ENCODE measurements at regions not wholly inside any gene's neighbourhood (a gene's known extent, or its start where the extent isn't known, plus 50 kb on each side); places are given as distances from the start of the nearest gene placed in this dataset.
"Not testable (repeated sequence)": the region's sequence is repeated elsewhere in the genome, so short reads cannot be mapped to it uniquely, and the experiment has no call there.

GRCh38 chr14:105925615-105926372 is 399.4 kb downstream of the TMEM121 start:
- H3K27ac ChIP-seq (replicated peaks), result no peak overlapping the region
- TF ChIP-seq CTCF (IDR thresholded peaks at IDR 0.05; ENCODE audit: insufficient read depth, low read length), result no peak
- no peak for TF ChIP-seq SPI1 (IDR thresholded peaks at IDR 0.05; ENCODE audit: borderline replicate concordance, low read depth)
- TF ChIP-seq GABPA (IDR thresholded peaks at IDR 0.05; ENCODE audit: low read depth), result no peak
- no peak for TF ChIP-seq REST (IDR thresholded peaks at IDR 0.05; ENCODE audit: insufficient replicate concordance, low read depth)
- TF ChIP-seq POLR2AphosphoS5 (IDR thresholded peaks at IDR 0.05; ENCODE audit: low read depth), result no peak
- no peaks in the 10 kb centered on the region for H3K27me3 ChIP-seq (ENCODE audit: insufficient read depth, poor library complexity, severe bottlenecking)
- no peak overlapping the region for H3K4me3 ChIP-seq (replicated peaks; ENCODE audit: insufficient read depth, low read length)
- DNase-seq (ENCODE audit: low read depth in 1 of 2, low spot score in 1 of 2), result no peak

GRCh38 chr14:105926373-105927095 is 400.2 kb downstream of the TMEM121 start:
- no peak for DNase-seq (ENCODE audit: low read depth in 1 of 2, low spot score in 1 of 2)
- TF ChIP-seq SPI1 (IDR thresholded peaks at IDR 0.05; ENCODE audit: borderline replicate concordance, low read depth) (no peak), CTCF (IDR thresholded peaks at IDR 0.05; ENCODE audit: insufficient read depth, low read length) (no peak), REST (IDR thresholded peaks at IDR 0.05; ENCODE audit: insufficient replicate concordance, low read depth) (no peak), POLR2AphosphoS5 (IDR thresholded peaks at IDR 0.05; ENCODE audit: low read depth) (no peak), GABPA (IDR thresholded peaks at IDR 0.05; ENCODE audit: low read depth) (no peak)
- H3K27me3 ChIP-seq (ENCODE audit: insufficient read depth, poor library complexity, severe bottlenecking), result no peaks in the 10 kb centered on the region
- no peak overlapping the region for H3K4me3 ChIP-seq (replicated peaks; ENCODE audit: insufficient read depth, low read length)
- no peak overlapping the region for H3K27ac ChIP-seq (replicated peaks)

- peaks cover 1% of the 10 kb centered on the region for H3K27me3 ChIP-seq (ENCODE audit: insufficient read depth, poor library complexity, severe bottlenecking)
- TF ChIP-seq CTCF (IDR thresholded peaks at IDR 0.05; ENCODE audit: insufficient read depth, low read length), result no peak
- no peak for TF ChIP-seq GABPA (IDR thresholded peaks at IDR 0.05; ENCODE audit: low read depth)
- TF ChIP-seq REST (IDR thresholded peaks at IDR 0.05; ENCODE audit: insufficient replicate concordance, low read depth), result no peak
These were observed 401.0 kb downstream of the TMEM121 start for GRCh38 chr14:105927096-105928060.

GRCh38 chr14:105928171-105929111 is 402.1 kb downstream of the TMEM121 start:
- DNase-seq (ENCODE audit: low read depth in 1 of 2, low spot score in 1 of 2); H3K27ac ChIP-seq (replicated peaks); H3K27me3 ChIP-seq (ENCODE audit: insufficient read depth, poor library complexity, severe bottlenecking); H3K4me3 ChIP-seq (replicated peaks; ENCODE audit: insufficient read depth, low read length): not testable (repeated sequence)

More at GRCh38 chr14:105927096-105928060, 401.0 kb downstream of the TMEM121 start:
- H3K27ac ChIP-seq (replicated peaks), result no peak overlapping the region
- H3K4me3 ChIP-seq (replicated peaks; ENCODE audit: insufficient read depth, low read length), result no peak overlapping the region
- DNase-seq (ENCODE audit: low read depth in 1 of 2, low spot score in 1 of 2), result no peak
